ENCODE measurements at regions not wholly inside any gene's neighbourhood (a gene's known extent, or its start where the extent isn't known, plus 50 kb on each side); places are given as distances from the start of the nearest gene placed in this dataset.

- TF ChIP-seq, protein P1, sequence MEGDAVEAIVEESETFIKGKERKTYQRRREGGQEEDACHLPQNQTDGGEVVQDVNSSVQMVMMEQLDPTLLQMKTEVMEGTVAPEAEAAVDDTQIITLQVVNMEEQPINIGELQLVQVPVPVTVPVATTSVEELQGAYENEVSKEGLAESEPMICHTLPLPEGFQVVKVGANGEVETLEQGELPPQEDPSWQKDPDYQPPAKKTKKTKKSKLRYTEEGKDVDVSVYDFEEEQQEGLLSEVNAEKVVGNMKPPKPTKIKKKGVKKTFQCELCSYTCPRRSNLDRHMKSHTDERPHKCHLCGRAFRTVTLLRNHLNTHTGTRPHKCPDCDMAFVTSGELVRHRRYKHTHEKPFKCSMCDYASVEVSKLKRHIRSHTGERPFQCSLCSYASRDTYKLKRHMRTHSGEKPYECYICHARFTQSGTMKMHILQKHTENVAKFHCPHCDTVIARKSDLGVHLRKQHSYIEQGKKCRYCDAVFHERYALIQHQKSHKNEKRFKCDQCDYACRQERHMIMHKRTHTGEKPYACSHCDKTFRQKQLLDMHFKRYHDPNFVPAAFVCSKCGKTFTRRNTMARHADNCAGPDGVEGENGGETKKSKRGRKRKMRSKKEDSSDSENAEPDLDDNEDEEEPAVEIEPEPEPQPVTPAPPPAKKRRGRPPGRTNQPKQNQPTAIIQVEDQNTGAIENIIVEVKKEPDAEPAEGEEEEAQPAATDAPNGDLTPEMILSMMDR (IDR thresholded peaks at IDR 0.05) = no peak
- no peak overlapping the region for H3K27ac ChIP-seq
- no peak for DNase-seq
- no peaks in the 10 kb centered on the region for H3K9me3 ChIP-seq
- H3K4me3 ChIP-seq = no peak overlapping the region
- intact Hi-C loops (cut with DNase I) = no loop called here
- no peak for ATAC-seq
- no peaks in the 10 kb centered on the region for H3K4me1 ChIP-seq
- H3K27me3 ChIP-seq (ENCODE audit: low read depth) = no peaks in the 10 kb centered on the region
- H3K36me3 ChIP-seq = no peaks in the 10 kb centered on the region
Observed at GRCh38 chr9:20135119-20135697, 346.4 kb upstream of the SLC24A2 start.

DNA sequence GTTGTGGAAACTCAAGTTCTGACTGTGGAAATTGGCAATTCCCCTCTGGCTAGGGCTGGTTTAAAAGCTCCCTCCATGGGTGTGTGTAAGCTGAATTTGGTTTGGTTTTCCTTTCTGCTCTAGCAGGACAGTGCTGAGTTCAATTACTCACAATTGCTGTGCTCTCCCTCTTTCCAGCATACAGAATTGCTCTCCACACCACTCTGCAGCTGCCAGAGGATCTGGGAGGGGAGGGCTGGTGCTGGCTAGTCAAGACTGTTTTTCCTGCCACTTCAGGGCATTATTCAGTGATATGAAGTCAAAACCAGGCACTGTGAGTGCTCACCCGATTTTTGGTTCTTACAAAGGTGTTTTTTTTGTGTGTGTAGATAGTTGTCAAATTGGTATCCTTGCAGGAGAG lies 336.9 kb upstream of the SLC24A2 start:
- no peaks in the 10 kb centered on the region for H3K4me1 ChIP-seq
- no peak overlapping the region for H3K4me3 ChIP-seq
- no peak for ATAC-seq
- intact Hi-C loops (cut with DNase I) = no loop called here
- TF ChIP-seq, protein P1 (IDR thresholded peaks at IDR 0.05) = no peak
- H3K27me3 ChIP-seq (ENCODE audit: low read depth) = no peaks in the 10 kb centered on the region
- no peak for DNase-seq
- no peaks in the 10 kb centered on the region for H3K9me3 ChIP-seq
- H3K27ac ChIP-seq = no peak overlapping the region
- no peaks in the 10 kb centered on the region for H3K36me3 ChIP-seq

GRCh38 chr9:20119566-20119965 lies 330.7 kb upstream of the SLC24A2 start:
- H3K27ac ChIP-seq = no peak overlapping the region
- intact Hi-C loops (cut with DNase I) = no loop called here
- no peak overlapping the region for H3K4me3 ChIP-seq
- ATAC-seq (no peak), DNase-seq (no peak)
- TF ChIP-seq, protein P1 (IDR thresholded peaks at IDR 0.05) = no peak
- no peaks in the 10 kb centered on the region for H3K9me3 ChIP-seq
- no peaks in the 10 kb centered on the region for H3K36me3 ChIP-seq
- no peaks in the 10 kb centered on the region for H3K27me3 ChIP-seq (ENCODE audit: low read depth)
- no peaks in the 10 kb centered on the region for H3K4me1 ChIP-seq

GRCh38 chr9:20117986-20118385 lies 329.1 kb upstream of the SLC24A2 start:
- Histone ChIP-seq H3K4me3 (no peak overlapping the region), H3K27me3 (ENCODE audit: low read depth) (no peaks in the 10 kb centered on the region), H3K9me3 (no peaks in the 10 kb centered on the region), H3K4me1 (no peaks in the 10 kb centered on the region), H3K36me3 (no peaks in the 10 kb centered on the region), H3K27ac (no peak overlapping the region)
- ATAC-seq (no peak), DNase-seq (no peak)
- TF ChIP-seq, protein P1 (IDR thresholded peaks at IDR 0.05) = no peak
- intact Hi-C loops (cut with DNase I) = no loop called here

- ATAC-seq (no peak), DNase-seq (no peak)
- no peaks in the 10 kb centered on the region for H3K9me3 ChIP-seq
- TF ChIP-seq, protein P1 (IDR thresholded peaks at IDR 0.05) = no peak
- H3K4me1 ChIP-seq = no peaks in the 10 kb centered on the region
- no peaks in the 10 kb centered on the region for H3K27me3 ChIP-seq (ENCODE audit: low read depth)
- H3K27ac ChIP-seq = no peak overlapping the region
- H3K4me3 ChIP-seq = no peak overlapping the region
- no peaks in the 10 kb centered on the region for H3K36me3 ChIP-seq
- intact Hi-C loops (cut with DNase I) = no loop called here
Observed at GRCh38 chr9:20117482-20117881, 328.6 kb upstream of the SLC24A2 start.

- Histone ChIP-seq H3K27me3 (ENCODE audit: low read depth) (no peaks in the 10 kb centered on the region), H3K27ac (no peak overlapping the region), H3K36me3 (no peaks in the 10 kb centered on the region), H3K4me3 (no peak overlapping the region), H3K4me1 (no peaks in the 10 kb centered on the region), H3K9me3 (no peaks in the 10 kb centered on the region)
- intact Hi-C loops (cut with DNase I) = no loop called here
- TF ChIP-seq, protein P1 (IDR thresholded peaks at IDR 0.05) = no peak
- ATAC-seq (no peak), DNase-seq (no peak)
Observed at GRCh38 chr9:20114974-20115373, 326.1 kb upstream of the SLC24A2 start.
